Body of pancreas (tissue), 4 donors: ENCODE measurements at regions not wholly inside any gene's neighbourhood (a gene's known extent, or its start where the extent isn't known, plus 50 kb on each side); places are given as distances from the start of the nearest gene placed in this dataset.

Experiments used
- ATAC-seq: fragments of 150-250 bp; one replicate; pipeline ENCODE4 v1.9.1; 2016
- DNase-seq, 4 donors: peaks; one replicate each; pipeline ENCODE4 v3.0.0-alpha.2; 2019
- H3K27ac ChIP-seq, 4 donors: fragments of 200-600 bp; sonication (generic); 1 replicate in 3 of 4; 2 replicates in 1 of 4; pipeline versions ENCODE4 v1.5.1 to v1.6.1; 2016 to 2019; ENCODE audit warnings: mild to moderate bottlenecking in 1 of 4, mixed read lengths in 1 of 4, moderate library complexity in 1 of 4
- H3K27me3 ChIP-seq, 2 donors: fragments of 200-600 bp; sonication (generic); one replicate each; pipeline ENCODE4 v1.6.0; 2016; ENCODE audit warnings: mild to moderate bottlenecking in 1 of 2
- H3K36me3 ChIP-seq, 2 donors: fragments of 200-600 bp; sonication (generic); replicated peaks in 1 of 2; 2 replicates each; pipeline ENCODE4 v1.5.1; 2016; ENCODE audit warnings: low read depth in 2 of 2; ENCODE audit not compliant: insufficient read depth in 1 of 2
- H3K4me1 ChIP-seq: fragments of 200-600 bp; sonication (generic); one replicate; pipeline ENCODE4 v1.6.0; 2016
- H3K4me3 ChIP-seq, 2 donors: fragments of 200-600 bp; sonication (generic); 1 replicate in 1 of 2; 2 replicates in 1 of 2; pipeline ENCODE4 v1.5.1; 2016 to 2019
- H3K9me3 ChIP-seq, 3 donors: fragments of 200-600 bp; sonication (generic); 1 replicate in 2 of 3; 2 replicates in 1 of 3; pipeline ENCODE4 v1.5.1; 2016
- POLR2A ChIP-seq, 3 donors: fragments of 450-650 bp; IDR thresholded peaks; one replicate each; pipeline ENCODE4 v1.6.1; 2016; ENCODE audit warnings: antibody characterized with exemption in 3 of 3, mild to moderate bottlenecking in 2 of 3
- whole genome bisulfite sequencing, 2 donors: methylation state at CpG; one replicate each; pipeline ENCODE4 v1.1.5; 2017; 5-methylcytosine and 5-hydroxymethylcytosine counted together
- intact Hi-C: fragments of 100-400 bp; cut with DNase I; formaldehyde crosslinking; loops from one replicate; pipeline ENCODE4 v1.15.1; 2023
- TF ChIP-seq, protein P1 (sequence below), 7 experiments: fragments of 450-650 bp in 4 of 7; fragments of 200-600 bp in 3 of 7; sonication (generic) in 3 of 7; IDR thresholded peaks; one replicate each; pipeline ENCODE4 v1.5.1; 2016 to 2019; ENCODE audit warnings: antibody characterized with exemption in 7 of 7

DNA sequence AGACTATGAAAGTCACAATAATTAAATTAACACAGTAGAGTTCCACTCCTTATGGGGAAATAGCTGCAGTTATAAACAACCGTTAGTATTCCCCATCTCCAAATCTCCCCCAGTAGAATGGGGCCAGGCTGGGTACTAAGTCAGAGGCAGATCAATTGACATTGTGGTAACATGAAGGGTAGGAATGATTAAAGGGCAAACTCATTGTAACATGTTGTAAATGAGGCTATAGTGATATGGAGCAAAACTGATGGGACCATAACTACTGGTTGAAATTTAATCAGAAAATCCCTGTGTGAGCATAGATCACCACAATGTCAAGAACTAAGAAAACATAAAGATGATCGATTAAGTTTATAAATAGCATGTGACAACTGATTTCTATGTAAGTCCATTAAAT is 231.9 kb upstream of the NLGN4Y start:
- no peaks in the 10 kb centered on the region for H3K27me3 ChIP-seq
- TF ChIP-seq, protein P1, sequence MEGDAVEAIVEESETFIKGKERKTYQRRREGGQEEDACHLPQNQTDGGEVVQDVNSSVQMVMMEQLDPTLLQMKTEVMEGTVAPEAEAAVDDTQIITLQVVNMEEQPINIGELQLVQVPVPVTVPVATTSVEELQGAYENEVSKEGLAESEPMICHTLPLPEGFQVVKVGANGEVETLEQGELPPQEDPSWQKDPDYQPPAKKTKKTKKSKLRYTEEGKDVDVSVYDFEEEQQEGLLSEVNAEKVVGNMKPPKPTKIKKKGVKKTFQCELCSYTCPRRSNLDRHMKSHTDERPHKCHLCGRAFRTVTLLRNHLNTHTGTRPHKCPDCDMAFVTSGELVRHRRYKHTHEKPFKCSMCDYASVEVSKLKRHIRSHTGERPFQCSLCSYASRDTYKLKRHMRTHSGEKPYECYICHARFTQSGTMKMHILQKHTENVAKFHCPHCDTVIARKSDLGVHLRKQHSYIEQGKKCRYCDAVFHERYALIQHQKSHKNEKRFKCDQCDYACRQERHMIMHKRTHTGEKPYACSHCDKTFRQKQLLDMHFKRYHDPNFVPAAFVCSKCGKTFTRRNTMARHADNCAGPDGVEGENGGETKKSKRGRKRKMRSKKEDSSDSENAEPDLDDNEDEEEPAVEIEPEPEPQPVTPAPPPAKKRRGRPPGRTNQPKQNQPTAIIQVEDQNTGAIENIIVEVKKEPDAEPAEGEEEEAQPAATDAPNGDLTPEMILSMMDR (IDR thresholded peaks at IDR 0.05) = no peak
- TF ChIP-seq POLR2A (IDR thresholded peaks at IDR 0.05) = no peak
- H3K36me3 ChIP-seq = no peaks in the 10 kb centered on the region
- no peaks in the 10 kb centered on the region for H3K9me3 ChIP-seq
- H3K4me1 ChIP-seq = no peaks in the 10 kb centered on the region
- 59 to 67% methylated on average over 2 of the region's 2 CpGs for WGBS, 2 donors
- ATAC-seq (no peak), DNase-seq (no peak)
- intact Hi-C loops = no loop called here
- no peak overlapping the region for H3K27ac ChIP-seq
- H3K4me3 ChIP-seq = no peak overlapping the region

DNA sequence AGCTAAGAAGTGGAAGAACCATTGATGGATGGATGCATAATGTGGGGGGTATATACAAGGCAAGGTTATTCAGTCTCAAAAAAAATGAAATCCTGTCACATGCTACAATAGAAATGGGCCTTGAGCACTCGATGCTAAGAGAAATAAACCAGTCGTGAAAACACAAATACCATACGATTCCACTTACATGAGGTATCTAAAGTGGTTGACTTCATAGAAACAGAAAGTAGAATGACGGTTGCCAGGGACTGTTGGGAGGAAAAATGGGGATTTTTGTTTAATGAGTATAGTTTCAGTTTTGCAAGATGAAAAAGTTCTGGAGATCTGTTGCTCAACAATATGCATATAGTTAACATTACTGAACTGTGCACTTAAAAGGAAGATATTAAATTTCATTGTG is 223.6 kb upstream of the NLGN4Y start:
- Histone ChIP-seq H3K27ac (no peak overlapping the region), H3K4me3 (no peak overlapping the region), H3K36me3 (no peaks in the 10 kb centered on the region), H3K9me3 (no peaks in the 10 kb centered on the region), H3K27me3 (no peaks in the 10 kb centered on the region), H3K4me1 (no peaks in the 10 kb centered on the region)
- 67 to 70% methylated on average over 4 of the region's 4 CpGs for WGBS, 2 donors
- no peak for TF ChIP-seq POLR2A (IDR thresholded peaks at IDR 0.05)
- TF ChIP-seq, protein P1 (IDR thresholded peaks at IDR 0.05) = no peak
- intact Hi-C loops = no loop called here
- DNase-seq (no peak), ATAC-seq (no peak)

GRCh38 chrY:14301552-14301951 is 222.8 kb upstream of the NLGN4Y start:
- no peak overlapping the region for H3K4me3 ChIP-seq
- intact Hi-C loops = no loop called here
- DNase-seq (no peak), ATAC-seq (no peak)
- 51 to 56% methylated on average over 3 of the region's 3 CpGs for WGBS, 2 donors
- H3K27ac ChIP-seq = no peak overlapping the region
- TF ChIP-seq, protein P1 (IDR thresholded peaks at IDR 0.05) = no peak
- no peak for TF ChIP-seq POLR2A (IDR thresholded peaks at IDR 0.05)
- H3K27me3 ChIP-seq = no peaks in the 10 kb centered on the region
- no peaks in the 10 kb centered on the region for H3K4me1 ChIP-seq
- no peaks in the 10 kb centered on the region for H3K9me3 ChIP-seq
- H3K36me3 ChIP-seq = no peaks in the 10 kb centered on the region

DNA sequence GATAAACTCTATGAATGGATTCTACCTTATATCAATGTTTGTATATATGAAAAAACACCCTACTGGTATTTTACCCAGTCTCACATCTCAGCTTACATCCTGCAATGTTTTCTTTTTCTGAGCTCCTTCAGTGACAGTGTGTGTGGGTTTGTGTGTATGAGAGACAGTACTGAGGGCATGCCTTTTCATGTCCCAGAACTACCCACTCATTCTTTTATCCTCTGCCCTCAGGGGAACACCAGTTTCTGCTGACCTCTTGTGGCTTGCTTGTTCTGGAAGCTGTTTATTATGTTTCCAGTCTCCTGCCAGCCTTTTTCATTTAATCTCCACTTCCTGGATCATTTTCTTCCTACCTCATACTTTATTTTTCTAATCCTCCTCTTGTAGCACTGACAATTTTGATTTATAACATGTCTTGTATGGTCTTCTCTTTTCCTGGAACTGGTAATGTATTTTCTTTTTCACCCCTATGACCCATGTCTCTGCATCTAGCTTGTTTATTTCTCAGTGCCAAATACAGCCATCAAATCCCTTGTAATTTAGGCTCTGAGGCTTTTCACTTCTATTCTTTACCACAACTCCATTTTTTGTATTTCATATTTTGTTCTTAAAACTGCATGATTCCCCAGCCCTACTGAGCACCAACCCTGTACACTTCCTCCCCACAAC is 195.5 kb upstream of the NLGN4Y start:
- intact Hi-C loops = no loop called here
- no peaks in the 10 kb centered on the region for H3K36me3 ChIP-seq
- peak in 1 of 4 donors; percentile 3 for DNase-seq
- ATAC-seq = no peak
- no peak overlapping the region for H3K4me3 ChIP-seq
- H3K27ac ChIP-seq = peak overlapping the region in 1 of 4 donors; percentile 18
- H3K27me3 ChIP-seq = no peaks in the 10 kb centered on the region
- H3K4me1 ChIP-seq = no peaks in the 10 kb centered on the region
- no peaks in the 10 kb centered on the region for H3K9me3 ChIP-seq
- TF ChIP-seq, protein P1 (IDR thresholded peaks at IDR 0.05) = peak in 1 of 7 experiments; percentile 18
- no peak for TF ChIP-seq POLR2A (IDR thresholded peaks at IDR 0.05)

GRCh38 chrY:14330362-14330761 is 194.0 kb upstream of the NLGN4Y start:
- Histone ChIP-seq H3K36me3 (no peaks in the 10 kb centered on the region), H3K27me3 (no peaks in the 10 kb centered on the region), H3K4me1 (no peaks in the 10 kb centered on the region), H3K4me3 (no peak overlapping the region), H3K9me3 (no peaks in the 10 kb centered on the region), H3K27ac (no peak overlapping the region)
- no peak for DNase-seq
- TF ChIP-seq, protein P1 (IDR thresholded peaks at IDR 0.05) = no peak
- TF ChIP-seq POLR2A (IDR thresholded peaks at IDR 0.05) = no peak
- no peak for ATAC-seq
- intact Hi-C loops = no loop called here
